GM19467 (cell line): ENCODE measurements at regions not wholly inside any gene's neighbourhood (a gene's known extent, or its start where the extent isn't known, plus 50 kb on each side); places are given as distances from the start of the nearest gene placed in this dataset.

Experiments used
- ATAC-seq: cut with Tn5 transposase; IDR thresholded peaks from one replicate; pipeline ENCODE4 v1.9.1; 2021; ENCODE audit warnings: mild to moderate bottlenecking, moderate library complexity; ENCODE audit not compliant: unreplicated experiment

GRCh38 chr6:40313582-40313981 is 273.6 kb downstream of the LRFN2 start:
- ATAC-seq: no peak

GRCh38 chr6:40312213-40313015 is 274.8 kb downstream of the LRFN2 start:
- ATAC-seq: no peak

- ATAC-seq: no peak
These were observed 278.4 kb downstream of the LRFN2 start for GRCh38 chr6:40308533-40309306.

DNA sequence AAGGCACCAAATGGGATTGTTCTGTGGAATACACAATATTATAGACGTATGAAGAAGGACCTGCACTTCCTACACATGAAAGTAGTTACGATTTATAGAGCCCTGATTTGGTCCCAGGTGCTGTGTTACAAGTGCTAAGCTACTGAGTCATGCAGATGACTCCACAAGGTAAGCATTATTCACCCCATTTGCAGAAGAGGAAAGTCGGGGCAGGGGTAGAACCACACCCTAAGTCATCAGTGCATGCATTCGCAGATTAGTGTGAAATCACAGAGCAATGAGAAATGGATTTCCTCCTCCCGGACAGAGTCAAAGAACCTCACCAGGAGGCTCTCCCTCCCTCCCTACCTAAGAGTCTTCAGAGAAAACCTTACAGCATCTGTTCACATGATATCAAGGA is 279.5 kb downstream of the LRFN2 start:
- ATAC-seq: no peak

- no peak for ATAC-seq
These were observed 284.2 kb downstream of the LRFN2 start for GRCh38 chr6:40302856-40303454.

DNA sequence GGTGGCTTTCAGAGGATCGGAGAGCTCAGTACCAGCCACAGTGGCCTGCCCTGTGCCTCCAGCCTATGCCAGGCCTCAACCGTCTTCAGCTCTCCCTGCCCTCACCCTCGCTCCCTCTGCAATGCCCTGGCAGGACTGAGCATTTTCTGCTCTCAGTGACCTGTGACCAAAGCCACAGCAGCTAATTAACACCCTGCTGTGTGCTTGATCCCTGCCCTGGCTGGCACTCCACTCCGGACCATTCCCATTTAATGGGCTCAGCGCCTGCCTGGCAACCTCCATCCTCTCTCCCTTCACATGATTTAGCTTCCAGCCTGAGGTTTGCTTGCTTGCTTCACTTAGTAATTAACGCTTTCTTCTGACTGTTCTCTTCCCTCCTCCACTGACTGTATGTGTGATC is 287.5 kb downstream of the LRFN2 start:
- ATAC-seq: no peak

DNA sequence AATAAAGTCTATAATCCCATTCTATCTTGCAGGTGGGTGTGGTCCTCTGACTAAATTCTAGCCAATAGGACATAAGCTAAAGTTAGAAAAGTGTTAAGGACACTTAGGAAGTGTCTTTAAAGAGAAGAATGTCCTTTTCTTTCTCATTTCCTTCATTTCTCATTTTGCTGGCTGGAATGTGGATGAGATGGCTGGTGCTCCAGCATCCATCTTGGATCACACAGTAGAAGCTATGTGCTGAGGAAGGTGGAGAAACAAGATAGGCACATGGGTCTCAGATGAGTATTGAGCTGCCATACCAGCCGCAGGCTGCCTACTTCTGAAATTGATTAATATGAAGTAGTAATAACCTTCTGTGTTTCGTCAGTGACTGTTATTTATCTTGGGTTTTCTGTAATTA is 289.0 kb downstream of the LRFN2 start:
- no peak for ATAC-seq

GRCh38 chr6:40295251-40295950 is 291.8 kb downstream of the LRFN2 start:
- ATAC-seq: no peak

DNA sequence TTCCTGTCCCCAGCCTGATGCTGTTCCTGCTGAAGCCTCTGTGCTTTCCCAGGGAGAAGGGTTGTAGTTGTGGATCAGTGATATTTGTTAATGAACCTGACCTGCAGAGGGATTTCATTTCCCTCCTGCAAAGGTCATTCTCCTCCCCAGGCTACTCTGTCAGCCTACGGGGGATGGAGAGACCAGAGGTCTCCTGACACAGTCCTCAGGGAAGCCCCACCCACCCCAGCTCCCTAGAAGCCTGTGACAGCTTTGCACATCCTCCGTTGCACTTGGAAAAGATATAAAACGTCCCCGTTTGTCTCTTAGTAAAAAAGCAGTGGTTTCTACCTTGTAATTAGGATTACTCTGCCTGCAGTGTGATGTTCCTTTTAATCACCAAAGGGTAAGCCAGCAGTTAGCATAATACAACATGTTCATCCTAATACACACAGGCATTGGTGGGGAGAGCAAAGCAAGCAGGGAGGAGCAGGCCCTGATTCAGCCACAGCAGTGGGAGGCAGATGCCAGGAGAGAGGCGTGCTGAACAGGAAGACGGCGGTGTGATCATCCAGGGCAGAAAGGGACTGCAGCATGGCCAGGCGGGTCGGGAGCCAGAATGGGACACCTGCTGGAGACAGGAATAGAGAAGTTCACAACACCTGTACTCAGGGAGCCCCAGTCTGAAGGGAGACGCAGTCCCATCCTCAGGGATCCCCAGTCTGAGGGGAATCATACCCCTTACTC is 293.5 kb downstream of the LRFN2 start:
- ATAC-seq: no peak

GRCh38 chr6:40293060-40293459 is 294.1 kb downstream of the LRFN2 start:
- no peak for ATAC-seq

DNA sequence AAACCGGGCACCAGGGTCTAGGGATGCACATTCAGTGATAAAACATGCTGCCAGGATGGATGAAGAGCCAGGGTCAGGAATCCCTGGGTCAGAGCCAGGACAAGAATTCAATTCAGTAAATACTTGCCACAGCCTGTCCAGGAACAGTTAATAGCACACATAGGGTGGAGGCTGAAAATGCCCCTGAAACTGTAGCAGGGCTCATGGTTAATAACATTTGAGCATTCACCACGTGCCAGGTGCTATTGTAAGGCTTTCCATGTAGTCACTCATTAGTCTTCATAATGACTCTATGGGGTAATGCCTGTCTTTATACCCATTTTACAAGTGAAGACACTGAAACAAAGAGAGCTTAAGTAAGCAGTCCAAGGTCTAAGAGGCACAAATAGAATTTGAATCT is 296.3 kb downstream of the LRFN2 start:
- no peak for ATAC-seq

DNA sequence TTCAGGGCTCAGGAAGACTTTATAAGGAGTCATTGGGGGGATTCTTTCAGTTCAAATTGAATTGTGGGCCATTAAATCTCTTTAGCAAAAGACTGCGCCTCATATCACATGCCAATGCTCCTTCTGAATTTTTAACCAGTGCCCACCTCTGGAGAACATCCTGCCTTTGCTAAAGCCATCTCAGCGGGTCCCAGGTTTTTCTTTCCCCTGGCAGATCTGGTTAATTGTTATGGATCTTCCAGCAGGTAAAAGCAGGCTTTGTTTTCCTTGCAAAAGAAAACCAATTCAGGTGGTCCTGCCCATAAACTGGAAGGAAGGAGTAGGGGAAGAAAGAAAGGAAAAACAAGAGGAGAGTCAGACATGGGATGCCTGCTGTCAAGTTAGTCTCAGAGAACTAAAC is 298.2 kb downstream of the LRFN2 start:
- no peak for ATAC-seq

DNA sequence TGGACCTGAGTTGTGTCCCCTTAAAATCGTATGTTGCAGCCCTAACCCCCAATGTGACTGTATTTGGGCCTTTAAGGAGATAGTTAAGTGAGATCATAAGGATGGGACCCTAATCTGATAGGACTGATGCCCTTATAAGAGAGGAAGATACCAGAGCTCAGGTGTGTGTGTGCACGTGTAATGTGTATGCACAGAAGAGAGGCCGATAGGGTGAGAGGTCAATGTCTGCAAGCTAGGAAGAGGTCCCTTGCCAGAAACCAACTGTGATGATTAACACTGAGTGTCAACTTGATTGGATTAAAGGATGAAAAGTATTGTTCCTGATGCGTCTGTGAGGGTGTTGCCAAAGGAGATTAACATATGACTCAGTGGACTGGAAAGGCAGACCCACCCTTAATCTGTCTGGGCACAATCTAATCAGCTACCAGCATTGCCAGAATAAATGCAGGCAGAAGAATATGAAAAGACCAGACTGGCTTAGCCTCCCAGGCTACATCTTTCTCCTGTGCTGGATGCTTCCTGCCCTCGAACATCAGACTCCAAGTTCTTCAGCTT is 299.8 kb downstream of the LRFN2 start:
- ATAC-seq: no peak

- ATAC-seq: no peak
These were observed 300.4 kb downstream of the LRFN2 start for GRCh38 chr6:40286721-40287120.

GRCh38 chr6:40285996-40286395 is 301.2 kb downstream of the LRFN2 start:
- no peak for ATAC-seq

DNA sequence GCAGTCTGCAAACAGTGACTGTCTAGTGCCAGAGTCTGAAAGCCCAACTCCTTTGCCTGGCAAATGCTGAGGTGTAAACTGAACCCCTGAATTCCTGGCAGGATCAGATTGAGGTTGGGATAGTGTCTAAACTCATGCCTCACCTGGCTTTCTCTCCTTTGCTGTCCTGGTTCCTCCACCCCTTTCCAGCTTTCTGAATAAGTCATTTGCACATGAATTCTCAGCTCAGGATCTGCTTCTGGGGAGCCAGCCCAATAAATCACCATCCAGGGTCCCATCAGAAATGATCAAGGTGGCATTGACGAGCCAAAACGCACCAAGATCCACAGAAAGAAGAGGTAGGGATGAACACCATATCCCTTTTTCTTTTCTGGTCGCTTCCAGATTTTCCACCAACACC is 301.6 kb downstream of the LRFN2 start:
- ATAC-seq: no peak

GRCh38 chr6:40282986-40283385 is 304.2 kb downstream of the LRFN2 start:
- ATAC-seq: no peak

DNA sequence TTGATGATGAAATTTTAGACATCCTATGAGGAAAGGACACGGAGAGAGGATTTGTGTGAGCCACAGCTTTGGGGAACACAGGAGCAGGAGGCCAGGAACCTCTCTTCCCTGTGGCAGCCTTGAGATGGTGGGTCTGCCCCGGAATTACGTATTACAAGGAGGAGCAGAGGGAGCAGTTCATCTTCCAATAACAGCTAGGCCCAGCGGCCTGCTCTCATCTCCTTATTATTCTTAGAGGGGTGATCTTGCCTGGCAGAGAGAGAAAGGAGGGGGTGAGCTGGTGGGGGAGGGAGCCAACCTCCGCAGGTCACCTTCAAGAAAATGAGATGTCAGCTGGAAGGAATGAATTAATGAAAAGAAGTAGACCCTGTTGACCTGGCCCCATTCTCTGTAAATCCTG is 305.8 kb downstream of the LRFN2 start:
- ATAC-seq: no peak

- no peak for ATAC-seq
These were observed 306.9 kb downstream of the LRFN2 start for GRCh38 chr6:40280231-40280630.

- no peak for ATAC-seq
These were observed 311.0 kb downstream of the LRFN2 start for GRCh38 chr6:40276141-40276540.
